ENCODE measurements at regions not wholly inside any gene's neighbourhood (a gene's known extent, or its start where the extent isn't known, plus 50 kb on each side); places are given as distances from the start of the nearest gene placed in this dataset.

GRCh38 chr14:38868399-38869290, 234.4 kb downstream of the SEC23A start:
- TF ChIP-seq TOX (CRISPR knock-in tag; IDR thresholded peaks at IDR 0.05; ENCODE audit: borderline replicate concordance) (no peak), PATZ1 (CRISPR knock-in tag; IDR thresholded peaks at IDR 0.05; ENCODE audit: borderline replicate concordance) (no peak), CSDC2 (CRISPR knock-in tag; IDR thresholded peaks at IDR 0.05) (no peak), ZFP30 (CRISPR knock-in tag; IDR thresholded peaks at IDR 0.05) (no peak), ZFP3 (CRISPR knock-in tag; IDR thresholded peaks at IDR 0.05) (no peak)

Measured in SK-N-SH treated with all-trans-retinoic acid at 6 μM for 48 hours (cell line).